ENCODE measurements at regions not wholly inside any gene's neighbourhood (a gene's known extent, or its start where the extent isn't known, plus 50 kb on each side); places are given as distances from the start of the nearest gene placed in this dataset.

- Histone ChIP-seq H3K4me3 (no peak overlapping the region), H3K27ac (no peak overlapping the region), H3K4me1 (replicated peaks in 1 of 2) (no peaks in the 10 kb centered on the region)
- no peak for ATAC-seq (replicated peaks in 6 of 8)
- WGBS, 10 experiments: 8 to 82% (median 67%) methylated on average over 2 to 5 of the region's 5 CpGs
- in situ Hi-C loops (cut with MboI; ENCODE audit: low pct_unique_long_range_greater_than_20kb in 2 of 9, low sequenced_read_pairs in 9 of 9, unreplicated experiment in 9 of 9): no loop called here
Measured at GRCh38 chr7:41256186-41256945, 446.5 kb downstream of the INHBA start.

DNA sequence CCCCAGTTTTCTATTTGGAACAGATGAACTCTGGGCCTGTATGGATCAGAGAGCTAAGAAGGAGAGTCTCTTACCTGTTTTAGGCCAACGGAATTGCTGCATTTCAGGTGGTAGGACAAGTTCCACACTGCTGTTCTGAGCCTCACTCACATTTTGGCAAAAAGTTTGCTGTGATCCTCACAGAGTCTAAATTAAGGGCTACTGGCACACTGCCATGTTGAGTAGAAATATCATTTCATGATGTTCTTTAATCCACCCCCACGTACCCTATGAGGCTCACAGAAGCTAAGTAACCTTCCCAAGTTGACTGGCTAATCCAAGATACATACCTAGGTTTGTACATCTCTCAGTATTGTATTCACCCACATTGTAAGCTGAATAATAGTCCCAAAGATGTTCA lies 447.2 kb downstream of the INHBA start:
- WGBS, 10 experiments: 28 to 92% (median 83%) methylated on average over 1 to 2 of the region's 2 CpGs; no CpG with 5 or more reads in 3 of the 10 experiments
- H3K4me3 ChIP-seq: no peak overlapping the region
- in situ Hi-C loops (cut with MboI; ENCODE audit: low pct_unique_long_range_greater_than_20kb in 2 of 9, low sequenced_read_pairs in 9 of 9, unreplicated experiment in 9 of 9): no loop called here

GRCh38 chr7:41255113-41255512 lies 447.8 kb downstream of the INHBA start:
- no peak overlapping the region for H3K4me3 ChIP-seq
- ATAC-seq (replicated peaks in 6 of 8): peak in 1 of 8 experiments; percentile 40
- WGBS, 10 experiments: 66 to 100% (median 90%) methylated on average over 1 to 3 of the region's 3 CpGs; no CpG with 5 or more reads in 5 of the 10 experiments
- in situ Hi-C loops (cut with MboI; ENCODE audit: low pct_unique_long_range_greater_than_20kb in 2 of 9, low sequenced_read_pairs in 9 of 9, unreplicated experiment in 9 of 9): no loop called here
- no peaks in the 10 kb centered on the region for H3K4me1 ChIP-seq (replicated peaks in 1 of 2)
- H3K27ac ChIP-seq: no peak overlapping the region

More for the DNA sequence above, 447.2 kb downstream of the INHBA start:
- no peak for ATAC-seq (replicated peaks in 6 of 8)
- Histone ChIP-seq H3K4me1 (replicated peaks in 1 of 2) (no peaks in the 10 kb centered on the region), H3K27ac (no peak overlapping the region)

DNA sequence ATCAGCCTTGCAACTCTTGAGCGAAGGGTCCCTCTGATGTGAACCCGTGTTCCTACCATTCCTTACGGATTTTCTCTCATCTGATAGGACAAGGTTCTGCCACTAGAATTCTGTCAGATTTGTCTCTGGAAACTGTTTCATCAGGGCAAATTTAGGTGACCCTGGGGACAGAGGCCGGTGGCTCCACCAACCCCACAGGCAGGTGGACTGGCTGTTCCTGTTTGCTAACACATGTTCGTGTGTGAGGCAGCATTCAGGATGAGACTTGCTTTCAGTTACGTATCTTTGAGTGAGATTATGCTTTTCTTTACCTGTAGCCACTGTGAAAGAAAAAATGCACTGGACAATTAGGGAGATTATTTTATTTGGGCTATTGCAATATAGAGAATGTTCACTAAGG lies 449.9 kb downstream of the INHBA start:
- no peak for ATAC-seq (replicated peaks in 6 of 8)

DNA sequence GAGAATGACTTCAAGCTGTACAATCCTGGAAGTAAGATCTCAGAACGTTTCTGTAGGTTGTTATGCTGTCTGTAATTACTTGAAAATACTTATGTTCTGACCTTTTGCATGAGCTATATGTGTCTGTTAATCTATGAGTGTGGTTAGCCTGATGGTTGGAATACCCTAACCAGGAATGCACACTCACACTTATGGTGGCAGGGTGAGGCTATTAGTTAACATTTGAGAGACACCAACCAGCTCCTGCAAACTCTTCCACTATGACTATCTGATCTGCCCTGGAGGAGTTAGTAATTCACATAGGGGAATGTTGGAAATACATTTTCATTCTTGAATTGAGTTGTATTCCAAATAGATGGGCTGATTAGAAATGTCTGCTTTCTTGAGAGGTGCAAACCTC lies 450.3 kb downstream of the INHBA start:
- no peak for ATAC-seq (replicated peaks in 6 of 8)
- peaks cover 0 to 10% of the 10 kb centered on the region in 2 donors for H3K4me1 ChIP-seq (replicated peaks in 1 of 2)
- in situ Hi-C loops (cut with MboI; ENCODE audit: low pct_unique_long_range_greater_than_20kb in 2 of 9, low sequenced_read_pairs in 9 of 9, unreplicated experiment in 9 of 9): no loop called here
- no peak overlapping the region for H3K4me3 ChIP-seq
- WGBS, 10 experiments: 17 to 60% (median 48%) methylated on average over 1 of the region's 1 CpG; no CpG with 5 or more reads in 4 of the 10 experiments
- H3K27ac ChIP-seq: no peak overlapping the region

More for the DNA sequence above, 449.9 kb downstream of the INHBA start:
- in situ Hi-C loops (cut with MboI; ENCODE audit: low pct_unique_long_range_greater_than_20kb in 2 of 9, low sequenced_read_pairs in 9 of 9, unreplicated experiment in 9 of 9): no loop called here
- Histone ChIP-seq H3K27ac (no peak overlapping the region), H3K4me1 (replicated peaks in 1 of 2) (peaks cover 0 to 6% of the 10 kb centered on the region in 2 donors), H3K4me3 (no peak overlapping the region)
- 73 to 100% (median 95%) methylated on average over 1 to 5 of the region's 6 CpGs; no CpG with 5 or more reads in 2 of the 10 experiments for WGBS, 10 experiments

- in situ Hi-C loops (cut with MboI; ENCODE audit: low pct_unique_long_range_greater_than_20kb in 2 of 9, low sequenced_read_pairs in 9 of 9, unreplicated experiment in 9 of 9): no loop called here
- ATAC-seq (replicated peaks in 6 of 8): peak in 5 of 8 experiments; percentile 76 to 97 (median 87)
- 19 to 100% (median 69%) methylated on average over 1 to 5 of the region's 5 CpGs; no CpG with 5 or more reads in 2 of the 10 experiments for WGBS, 10 experiments
- no peak overlapping the region for H3K27ac ChIP-seq
- H3K4me3 ChIP-seq: no peak overlapping the region
- peaks cover 0 to 13% of the 10 kb centered on the region in 2 donors for H3K4me1 ChIP-seq (replicated peaks in 1 of 2)
Measured at GRCh38 chr7:41247143-41247865, 455.6 kb downstream of the INHBA start.

DNA sequence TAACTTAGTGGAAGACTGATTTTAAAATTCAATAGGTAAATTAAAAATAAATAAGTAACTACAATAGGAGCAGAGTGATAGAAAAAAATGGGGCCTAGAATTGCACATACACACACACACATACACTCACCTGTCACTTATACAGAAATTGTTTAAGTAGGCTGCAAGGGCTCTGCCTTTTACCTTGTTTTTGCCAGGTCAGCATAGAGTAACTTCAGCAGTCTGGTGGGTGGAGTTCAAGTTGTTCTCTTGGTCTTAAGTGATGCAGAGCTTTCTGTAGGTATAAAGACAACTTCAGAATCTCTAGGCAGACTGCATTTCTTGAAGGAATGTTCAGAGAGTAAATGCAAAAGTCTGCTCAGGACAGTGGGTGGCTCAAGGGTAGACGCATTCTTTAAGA lies 457.0 kb downstream of the INHBA start:
- in situ Hi-C loops (cut with MboI; ENCODE audit: low pct_unique_long_range_greater_than_20kb in 2 of 9, low sequenced_read_pairs in 9 of 9, unreplicated experiment in 9 of 9): no loop called here
- Histone ChIP-seq H3K4me3 (no peak overlapping the region), H3K27ac (no peak overlapping the region), H3K4me1 (replicated peaks in 1 of 2) (peaks cover 0 to 13% of the 10 kb centered on the region in 2 donors)
- no peak for ATAC-seq (replicated peaks in 6 of 8)
- 83 to 100% (median 96%) methylated on average over 1 of the region's 1 CpG; no CpG with 5 or more reads in 4 of the 10 experiments for WGBS, 10 experiments

DNA sequence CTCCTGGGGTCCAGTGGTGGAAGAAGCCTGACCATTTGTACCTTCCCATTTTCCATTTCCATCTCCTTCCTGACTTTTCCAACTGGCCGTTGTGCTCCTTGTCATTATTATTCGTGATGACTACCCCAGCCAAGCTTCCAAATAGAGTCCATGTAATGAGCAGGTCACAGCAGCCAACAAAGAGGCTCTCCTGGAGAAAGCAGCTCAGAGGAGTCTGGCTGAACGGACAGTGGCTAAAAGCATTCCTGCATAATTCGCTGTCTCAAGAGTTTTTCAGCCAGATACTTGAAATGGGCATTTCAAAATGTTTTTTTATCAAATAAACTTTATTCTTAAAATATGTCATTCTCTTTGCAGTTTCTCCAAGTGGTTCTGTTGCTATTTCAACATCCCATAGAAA lies 458.6 kb downstream of the INHBA start:
- in situ Hi-C loops (cut with MboI; ENCODE audit: low pct_unique_long_range_greater_than_20kb in 2 of 9, low sequenced_read_pairs in 9 of 9, unreplicated experiment in 9 of 9): no loop called here
- 44 to 67% (median 52%) methylated on average over 1 to 4 of the region's 4 CpGs; no CpG with 5 or more reads in 3 of the 10 experiments for WGBS, 10 experiments
- ATAC-seq (replicated peaks in 6 of 8): no peak
- Histone ChIP-seq H3K4me3 (no peak overlapping the region), H3K27ac (no peak overlapping the region), H3K4me1 (replicated peaks in 1 of 2) (peaks cover 0 to 13% of the 10 kb centered on the region in 2 donors)

GRCh38 chr7:41241641-41242040 lies 461.2 kb downstream of the INHBA start:
- WGBS, 10 experiments: 60 to 100% (median 90%) methylated on average over 1 to 5 of the region's 6 CpGs; no CpG with 5 or more reads in 2 of the 10 experiments
- peaks cover 0 to 3% of the 10 kb centered on the region in 2 donors for H3K4me1 ChIP-seq (replicated peaks in 1 of 2)
- no peak for ATAC-seq (replicated peaks in 6 of 8)
- H3K27ac ChIP-seq: no peak overlapping the region
- H3K4me3 ChIP-seq: no peak overlapping the region
- in situ Hi-C loops (cut with MboI; ENCODE audit: low pct_unique_long_range_greater_than_20kb in 2 of 9, low sequenced_read_pairs in 9 of 9, unreplicated experiment in 9 of 9): no loop called here

DNA sequence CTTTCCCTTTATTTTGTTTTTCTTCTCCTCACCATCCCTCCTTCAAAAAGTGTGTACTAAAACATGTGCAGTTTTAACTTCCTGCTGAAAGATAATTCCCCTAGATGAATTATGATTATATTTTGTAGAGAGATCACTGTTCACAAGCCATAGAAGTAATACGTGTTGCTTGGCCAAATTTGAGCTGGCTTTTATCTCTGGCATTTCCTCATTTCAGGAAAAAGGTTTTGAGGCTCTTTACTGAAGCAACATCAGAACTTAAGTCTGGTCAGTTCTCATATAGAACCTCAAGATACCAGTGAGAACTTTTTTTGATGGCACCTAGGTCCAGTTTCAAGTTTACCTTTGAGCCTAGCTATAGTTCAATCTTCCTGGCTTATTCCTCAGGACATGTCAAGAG lies 463.3 kb downstream of the INHBA start:
- in situ Hi-C loops (cut with MboI; ENCODE audit: low pct_unique_long_range_greater_than_20kb in 2 of 9, low sequenced_read_pairs in 9 of 9, unreplicated experiment in 9 of 9): no loop called here
- ATAC-seq (replicated peaks in 6 of 8): no peak
- 11 to 100% (median 71%) methylated on average over 1 of the region's 1 CpG; no CpG with 5 or more reads in 1 of the 10 experiments for WGBS, 10 experiments
- H3K4me1 ChIP-seq (replicated peaks in 1 of 2): peaks cover 0 to 3% of the 10 kb centered on the region in 2 donors
- H3K4me3 ChIP-seq: no peak overlapping the region
- H3K27ac ChIP-seq: no peak overlapping the region

DNA sequence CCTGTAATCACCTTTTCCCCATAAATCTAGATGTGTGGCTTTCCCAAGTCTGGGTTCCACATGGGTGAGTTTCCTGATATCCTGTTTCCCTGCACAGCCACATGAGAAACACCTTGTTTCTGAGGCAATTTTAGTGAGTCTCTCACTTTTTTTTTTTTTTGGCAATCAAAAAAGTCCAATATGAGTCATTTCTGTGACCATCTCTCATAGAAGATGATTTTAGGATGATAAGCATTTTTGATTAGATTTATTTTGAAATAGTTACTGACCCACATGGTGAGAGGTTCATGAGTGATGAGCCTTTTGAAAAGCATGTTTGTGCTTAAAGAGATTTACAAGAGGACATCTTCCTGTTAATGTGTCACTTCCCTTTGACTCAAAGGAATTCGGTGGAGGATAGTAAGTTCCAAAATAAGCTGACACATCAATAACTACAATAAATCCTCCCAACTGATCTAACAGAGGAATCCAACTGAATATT lies 464.0 kb downstream of the INHBA start:
- H3K27ac ChIP-seq: no peak overlapping the region
- no peak for ATAC-seq (replicated peaks in 6 of 8)
- in situ Hi-C loops (cut with MboI; ENCODE audit: low pct_unique_long_range_greater_than_20kb in 2 of 9, low sequenced_read_pairs in 9 of 9, unreplicated experiment in 9 of 9): no loop called here
- H3K4me1 ChIP-seq (replicated peaks in 1 of 2): no peaks in the 10 kb centered on the region
- 0 to 80% (median 0%) methylated on average over 1 of the region's 1 CpG; no CpG with 5 or more reads in 5 of the 10 experiments for WGBS, 10 experiments
- no peak overlapping the region for H3K4me3 ChIP-seq

GRCh38 chr7:41237956-41238355 lies 464.9 kb downstream of the INHBA start:
- WGBS, 10 experiments: 69 to 100% (median 91%) methylated on average over 1 to 4 of the region's 4 CpGs; no CpG with 5 or more reads in 4 of the 10 experiments
- no peak overlapping the region for H3K4me3 ChIP-seq
- no peak overlapping the region for H3K27ac ChIP-seq
- no peaks in the 10 kb centered on the region for H3K4me1 ChIP-seq (replicated peaks in 1 of 2)
- ATAC-seq (replicated peaks in 6 of 8): no peak
- in situ Hi-C loops (cut with MboI; ENCODE audit: low pct_unique_long_range_greater_than_20kb in 2 of 9, low sequenced_read_pairs in 9 of 9, unreplicated experiment in 9 of 9): no loop called here

GRCh38 chr7:41232086-41232485 lies 470.8 kb downstream of the INHBA start:
- 60 to 100% (median 100%) methylated on average over 1 to 2 of the region's 2 CpGs; no CpG with 5 or more reads in 5 of the 10 experiments for WGBS, 10 experiments
- Histone ChIP-seq H3K27ac (no peak overlapping the region), H3K4me3 (no peak overlapping the region), H3K4me1 (replicated peaks in 1 of 2) (no peaks in the 10 kb centered on the region)
- peak in 2 of 8 experiments; percentile 80 to 87 for ATAC-seq (replicated peaks in 6 of 8)
- in situ Hi-C loops (cut with MboI; ENCODE audit: low pct_unique_long_range_greater_than_20kb in 2 of 9, low sequenced_read_pairs in 9 of 9, unreplicated experiment in 9 of 9): no loop called here
